ENCODE measurements at regions not wholly inside any gene's neighbourhood (a gene's known extent, or its start where the extent isn't known, plus 50 kb on each side); places are given as distances from the start of the nearest gene placed in this dataset.
"Not testable (repeated sequence)": the region's sequence is repeated elsewhere in the genome, so short reads cannot be mapped to it uniquely, and the experiment has no call there.

DNA sequence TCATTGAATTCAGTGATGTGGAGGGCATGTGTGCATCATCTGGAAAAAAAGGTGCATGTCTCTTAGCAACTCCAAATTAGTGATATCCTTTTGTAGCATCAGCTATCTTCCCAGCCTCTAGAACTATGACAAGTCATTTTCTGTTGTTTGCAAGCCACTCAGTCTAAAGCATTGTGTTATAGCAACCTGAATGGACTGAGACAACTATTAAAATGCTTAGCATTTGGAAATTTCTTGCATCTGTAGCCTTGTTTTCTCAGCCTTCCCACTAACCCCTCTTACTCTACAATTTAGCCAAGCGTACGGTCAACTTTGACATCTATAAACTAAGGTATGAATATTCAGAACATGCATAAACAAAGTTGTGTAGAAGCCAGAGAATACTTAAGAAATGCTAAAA is 777.1 kb upstream of the CDH18 start:
- TF ChIP-seq, protein P1, sequence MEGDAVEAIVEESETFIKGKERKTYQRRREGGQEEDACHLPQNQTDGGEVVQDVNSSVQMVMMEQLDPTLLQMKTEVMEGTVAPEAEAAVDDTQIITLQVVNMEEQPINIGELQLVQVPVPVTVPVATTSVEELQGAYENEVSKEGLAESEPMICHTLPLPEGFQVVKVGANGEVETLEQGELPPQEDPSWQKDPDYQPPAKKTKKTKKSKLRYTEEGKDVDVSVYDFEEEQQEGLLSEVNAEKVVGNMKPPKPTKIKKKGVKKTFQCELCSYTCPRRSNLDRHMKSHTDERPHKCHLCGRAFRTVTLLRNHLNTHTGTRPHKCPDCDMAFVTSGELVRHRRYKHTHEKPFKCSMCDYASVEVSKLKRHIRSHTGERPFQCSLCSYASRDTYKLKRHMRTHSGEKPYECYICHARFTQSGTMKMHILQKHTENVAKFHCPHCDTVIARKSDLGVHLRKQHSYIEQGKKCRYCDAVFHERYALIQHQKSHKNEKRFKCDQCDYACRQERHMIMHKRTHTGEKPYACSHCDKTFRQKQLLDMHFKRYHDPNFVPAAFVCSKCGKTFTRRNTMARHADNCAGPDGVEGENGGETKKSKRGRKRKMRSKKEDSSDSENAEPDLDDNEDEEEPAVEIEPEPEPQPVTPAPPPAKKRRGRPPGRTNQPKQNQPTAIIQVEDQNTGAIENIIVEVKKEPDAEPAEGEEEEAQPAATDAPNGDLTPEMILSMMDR (conservative IDR thresholded peaks at IDR 0.05), result not testable (repeated sequence)
- not testable (repeated sequence) for TF ChIP-seq ZFX (IDR thresholded peaks at IDR 0.05)
